IPS-11a (cell line): ENCODE measurements at regions not wholly inside any gene's neighbourhood (a gene's known extent, or its start where the extent isn't known, plus 50 kb on each side); places are given as distances from the start of the nearest gene placed in this dataset.
"Not testable (repeated sequence)": the region's sequence is repeated elsewhere in the genome, so short reads cannot be mapped to it uniquely, and the experiment has no call there.

Source experiments
- H3K4me3 ChIP-seq: one replicate; pipeline ENCODE4 v1.5.1; 2013; ENCODE audit warnings: low read depth, low read length, control low read depth

- H3K4me3 ChIP-seq: no peak overlapping the region
Measured at GRCh38 chr10:42985436-42986316, 91.2 kb upstream of the RET start.

- H3K4me3 ChIP-seq: no peak overlapping the region
Measured at GRCh38 chr10:42986633-42987032, 90.2 kb upstream of the RET start.

- no peak overlapping the region for H3K4me3 ChIP-seq
Measured at GRCh38 chr10:42987121-42987541, 89.7 kb upstream of the RET start.

- no peak overlapping the region for H3K4me3 ChIP-seq
Measured at GRCh38 chr10:42987575-42987974, 89.3 kb upstream of the RET start.

- H3K4me3 ChIP-seq: no peak overlapping the region
Measured at GRCh38 chr10:42988069-42988468, 88.8 kb upstream of the RET start.

GRCh38 chr10:42988517-42989395 lies 88.1 kb upstream of the RET start:
- no peak overlapping the region for H3K4me3 ChIP-seq

- H3K4me3 ChIP-seq: no peak overlapping the region
Measured at GRCh38 chr10:42989481-42989921, 87.4 kb upstream of the RET start.

- H3K4me3 ChIP-seq: no peak overlapping the region
Measured at GRCh38 chr10:42990016-42990720, 86.7 kb upstream of the RET start.

- H3K4me3 ChIP-seq: no peak overlapping the region
Measured at GRCh38 chr10:42990721-42991441, 86.0 kb upstream of the RET start.

- H3K4me3 ChIP-seq: no peak overlapping the region
Measured at GRCh38 chr10:42991442-42992098, 85.3 kb upstream of the RET start.

GRCh38 chr10:42992156-42992956 lies 84.5 kb upstream of the RET start:
- no peak overlapping the region for H3K4me3 ChIP-seq

GRCh38 chr10:42992957-42993390 lies 83.9 kb upstream of the RET start:
- no peak overlapping the region for H3K4me3 ChIP-seq

GRCh38 chr10:42994909-42995308 lies 82.0 kb upstream of the RET start:
- H3K4me3 ChIP-seq: not testable (repeated sequence)

GRCh38 chr10:42995537-42995936 lies 81.3 kb upstream of the RET start:
- no peak overlapping the region for H3K4me3 ChIP-seq

- no peak overlapping the region for H3K4me3 ChIP-seq
Measured at GRCh38 chr10:42996588-42996987, 80.3 kb upstream of the RET start.

GRCh38 chr10:42997151-42997848 lies 79.6 kb upstream of the RET start:
- no peak overlapping the region for H3K4me3 ChIP-seq

GRCh38 chr10:42997849-42998165 lies 79.1 kb upstream of the RET start:
- no peak overlapping the region for H3K4me3 ChIP-seq

GRCh38 chr10:42998481-42999384 lies 78.1 kb upstream of the RET start:
- no peak overlapping the region for H3K4me3 ChIP-seq
